Liver (tissue), 3 donors: ENCODE measurements at regions not wholly inside any gene's neighbourhood (a gene's known extent, or its start where the extent isn't known, plus 50 kb on each side); places are given as distances from the start of the nearest gene placed in this dataset.

Source experiments
- CTCF ChIP-seq: fragments of 150-350 bp; IDR thresholded peaks from 2 replicates; pipeline ENCODE4 v1.5.1; 2017; ENCODE audit warnings: improper control_type of control experiment, low read depth, low read length; ENCODE audit not compliant: missing input control
- EGR1 ChIP-seq, 2 donors: IDR thresholded peaks; 2 replicates each; pipeline ENCODE4 v1.6.1; 2016 to 2018; ENCODE audit warnings: antibody characterized with exemption in 2 of 2, low read depth in 2 of 2
- SP1 ChIP-seq: IDR thresholded peaks from 2 replicates; pipeline ENCODE4 v1.6.1; 2018; ENCODE audit warnings: antibody characterized with exemption, mild to moderate bottlenecking
- donor health status: healthy.
- donor health status: healthy.

GRCh38 chr18:65459741-65460140, 291.1 kb upstream of the CDH7 start:
- TF ChIP-seq CTCF (no peak), EGR1 (IDR thresholded peaks at IDR 0.05; ENCODE audit: low read depth in 2 of 2) (no peak), SP1 (no peak)
